ENCODE measurements at regions not wholly inside any gene's neighbourhood (a gene's known extent, or its start where the extent isn't known, plus 50 kb on each side); places are given as distances from the start of the nearest gene placed in this dataset.
A peak's percentile ranks its signal among the peaks of the same experiment; 100 is the strongest.

DNA sequence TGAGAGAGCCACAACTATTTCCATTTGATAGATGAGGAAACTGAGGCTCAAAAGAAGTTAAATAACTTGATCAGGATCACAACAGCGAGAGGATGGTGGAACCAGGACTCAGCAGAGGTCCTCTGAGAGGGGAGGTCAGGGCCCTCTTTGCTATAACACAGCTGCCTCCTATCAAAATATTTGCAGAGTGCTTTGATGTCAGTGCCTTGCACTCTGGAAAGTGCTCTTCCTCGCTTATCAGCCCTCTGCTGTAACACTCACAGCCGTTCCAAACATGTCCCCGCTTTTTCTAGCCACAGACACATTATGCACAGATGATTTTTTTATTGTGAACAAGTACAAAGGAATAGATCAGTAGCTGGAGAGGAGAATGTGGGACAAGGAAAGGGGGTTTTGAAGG lies 71.8 kb upstream of the ARHGAP29 start (continued):
- TF ChIP-seq, protein P1, sequence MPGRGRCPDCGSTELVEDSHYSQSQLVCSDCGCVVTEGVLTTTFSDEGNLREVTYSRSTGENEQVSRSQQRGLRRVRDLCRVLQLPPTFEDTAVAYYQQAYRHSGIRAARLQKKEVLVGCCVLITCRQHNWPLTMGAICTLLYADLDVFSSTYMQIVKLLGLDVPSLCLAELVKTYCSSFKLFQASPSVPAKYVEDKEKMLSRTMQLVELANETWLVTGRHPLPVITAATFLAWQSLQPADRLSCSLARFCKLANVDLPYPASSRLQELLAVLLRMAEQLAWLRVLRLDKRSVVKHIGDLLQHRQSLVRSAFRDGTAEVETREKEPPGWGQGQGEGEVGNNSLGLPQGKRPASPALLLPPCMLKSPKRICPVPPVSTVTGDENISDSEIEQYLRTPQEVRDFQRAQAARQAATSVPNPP (CRISPR knock-in tag; IDR thresholded peaks at IDR 0.05) = no peak
- TF ChIP-seq, protein P2, sequence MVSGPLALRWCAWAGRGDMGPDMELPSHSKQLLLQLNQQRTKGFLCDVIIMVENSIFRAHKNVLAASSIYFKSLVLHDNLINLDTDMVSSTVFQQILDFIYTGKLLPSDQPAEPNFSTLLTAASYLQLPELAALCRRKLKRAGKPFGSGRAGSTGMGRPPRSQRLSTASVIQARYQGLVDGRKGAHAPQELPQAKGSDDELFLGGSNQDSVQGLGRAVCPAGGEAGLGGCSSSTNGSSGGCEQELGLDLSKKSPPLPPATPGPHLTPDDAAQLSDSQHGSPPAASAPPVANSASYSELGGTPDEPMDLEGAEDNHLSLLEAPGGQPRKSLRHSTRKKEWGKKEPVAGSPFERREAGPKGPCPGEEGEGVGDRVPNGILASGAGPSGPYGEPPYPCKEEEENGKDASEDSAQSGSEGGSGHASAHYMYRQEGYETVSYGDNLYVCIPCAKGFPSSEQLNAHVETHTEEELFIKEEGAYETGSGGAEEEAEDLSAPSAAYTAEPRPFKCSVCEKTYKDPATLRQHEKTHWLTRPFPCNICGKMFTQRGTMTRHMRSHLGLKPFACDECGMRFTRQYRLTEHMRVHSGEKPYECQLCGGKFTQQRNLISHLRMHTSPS (CRISPR knock-in tag; IDR thresholded peaks at IDR 0.05; ENCODE audit: low read depth) = no peak
- TF ChIP-seq TOE1 (CRISPR knock-in tag; IDR thresholded peaks at IDR 0.05) = no peak
- TF ChIP-seq POLR2A (IDR thresholded peaks at IDR 0.05; ENCODE audit: insufficient read depth in 1 of 2, low read depth in 2 of 2, low read length in 2 of 2) = no peak
- TF ChIP-seq ASH2L (IDR thresholded peaks at IDR 0.05; ENCODE audit: insufficient read length, low read depth, low read length) = no peak
- no peak for TF ChIP-seq STAT5B (CRISPR knock-in tag; IDR thresholded peaks at IDR 0.05)
- no peak for TF ChIP-seq ZSCAN9 (CRISPR knock-in tag; IDR thresholded peaks at IDR 0.05; ENCODE audit: borderline replicate concordance)
- no peak for TF ChIP-seq NFE2L2 (IDR thresholded peaks at IDR 0.05; ENCODE audit: low read length)
- no peak for TF ChIP-seq KMT2A (CRISPR knock-in tag; IDR thresholded peaks at IDR 0.05)
- no peak for TF ChIP-seq ZNF768 (CRISPR knock-in tag; IDR thresholded peaks at IDR 0.05)
- TF ChIP-seq SATB2 (CRISPR knock-in tag; IDR thresholded peaks at IDR 0.05) = no peak
- TF ChIP-seq ZZZ3 (CRISPR knock-in tag; IDR thresholded peaks at IDR 0.05; ENCODE audit: borderline replicate concordance) = no peak
- peak; percentile 49; the same call in 1 of the 2 replicates for TF ChIP-seq SOX5 (CRISPR knock-in tag; IDR thresholded peaks at IDR 0.05; ENCODE audit: borderline replicate concordance)
- peak; percentile 68 for TF ChIP-seq FOXA3 (CRISPR knock-in tag; IDR thresholded peaks at IDR 0.05)
- no peak for TF ChIP-seq RARG (CRISPR knock-in tag; IDR thresholded peaks at IDR 0.05; ENCODE audit: low read depth)
- TF ChIP-seq, protein P3, sequence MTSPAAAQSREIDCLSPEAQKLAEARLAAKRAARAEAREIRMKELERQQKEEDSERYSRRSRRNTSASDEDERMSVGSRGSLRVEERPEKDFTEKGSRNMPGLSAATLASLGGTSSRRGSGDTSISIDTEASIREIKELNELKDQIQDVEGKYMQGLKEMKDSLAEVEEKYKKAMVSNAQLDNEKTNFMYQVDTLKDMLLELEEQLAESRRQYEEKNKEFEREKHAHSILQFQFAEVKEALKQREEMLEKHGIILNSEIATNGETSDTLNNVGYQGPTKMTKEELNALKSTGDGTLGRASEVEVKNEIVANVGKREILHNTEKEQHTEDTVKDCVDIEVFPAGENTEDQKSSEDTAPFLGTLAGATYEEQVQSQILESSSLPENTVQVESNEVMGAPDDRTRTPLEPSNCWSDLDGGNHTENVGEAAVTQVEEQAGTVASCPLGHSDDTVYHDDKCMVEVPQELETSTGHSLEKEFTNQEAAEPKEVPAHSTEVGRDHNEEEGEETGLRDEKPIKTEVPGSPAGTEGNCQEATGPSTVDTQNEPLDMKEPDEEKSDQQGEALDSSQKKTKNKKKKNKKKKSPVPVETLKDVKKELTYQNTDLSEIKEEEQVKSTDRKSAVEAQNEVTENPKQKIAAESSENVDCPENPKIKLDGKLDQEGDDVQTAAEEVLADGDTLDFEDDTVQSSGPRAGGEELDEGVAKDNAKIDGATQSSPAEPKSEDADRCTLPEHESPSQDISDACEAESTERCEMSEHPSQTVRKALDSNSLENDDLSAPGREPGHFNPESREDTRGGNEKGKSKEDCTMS (CRISPR knock-in tag; conservative IDR thresholded peaks at IDR 0.05) = no peak
- no peak for TF ChIP-seq ELF1 (CRISPR knock-in tag; IDR thresholded peaks at IDR 0.05)
- TF ChIP-seq TARDBP (CRISPR knock-in tag; IDR thresholded peaks at IDR 0.05) = 0 out of 2 replicates have a peak, but pooled peaks have one; percentile 3
- no peak for TF ChIP-seq ZNF841 (CRISPR knock-in tag; IDR thresholded peaks at IDR 0.05; ENCODE audit: borderline replicate concordance)
- TF ChIP-seq BORCS8-MEF2B (CRISPR knock-in tag; IDR thresholded peaks at IDR 0.05) = no peak
- TF ChIP-seq, protein P4, sequence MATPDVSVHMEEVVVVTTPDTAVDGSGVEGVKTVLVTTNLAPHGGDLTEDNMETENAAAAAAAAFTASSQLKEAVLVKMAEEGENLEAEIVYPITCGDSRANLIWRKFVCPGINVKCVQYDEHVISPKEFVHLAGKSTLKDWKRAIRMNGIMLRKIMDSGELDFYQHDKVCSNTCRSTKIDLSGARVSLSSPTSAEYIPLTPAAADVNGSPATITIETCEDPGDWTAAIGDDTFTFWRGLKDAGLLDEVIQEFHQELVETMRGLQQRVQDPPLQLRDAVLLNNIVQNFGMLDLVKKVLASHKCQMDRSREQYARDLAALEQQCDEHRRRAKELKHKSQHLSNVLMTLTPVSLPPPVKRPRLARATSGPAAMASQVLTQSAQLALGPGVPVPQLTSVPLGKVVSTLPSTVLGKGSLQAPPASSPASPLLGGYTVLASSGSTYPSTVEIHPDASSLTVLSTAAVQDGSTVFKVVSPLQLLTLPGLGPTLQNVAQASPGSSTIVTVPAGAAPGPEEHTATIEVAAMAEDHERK (CRISPR knock-in tag; IDR thresholded peaks at IDR 0.05; ENCODE audit: low read depth) = no peak
- TF ChIP-seq, protein P5, sequence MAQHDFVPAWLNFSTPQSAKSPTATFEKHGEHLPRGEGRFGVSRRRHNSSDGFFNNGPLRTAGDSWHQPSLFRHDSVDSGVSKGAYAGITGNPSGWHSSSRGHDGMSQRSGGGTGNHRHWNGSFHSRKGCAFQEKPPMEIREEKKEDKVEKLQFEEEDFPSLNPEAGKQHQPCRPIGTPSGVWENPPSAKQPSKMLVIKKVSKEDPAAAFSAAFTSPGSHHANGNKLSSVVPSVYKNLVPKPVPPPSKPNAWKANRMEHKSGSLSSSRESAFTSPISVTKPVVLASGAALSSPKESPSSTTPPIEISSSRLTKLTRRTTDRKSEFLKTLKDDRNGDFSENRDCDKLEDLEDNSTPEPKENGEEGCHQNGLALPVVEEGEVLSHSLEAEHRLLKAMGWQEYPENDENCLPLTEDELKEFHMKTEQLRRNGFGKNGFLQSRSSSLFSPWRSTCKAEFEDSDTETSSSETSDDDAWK (CRISPR knock-in tag; IDR thresholded peaks at IDR 0.05) = no peak
- TF ChIP-seq KMT2B (CRISPR knock-in tag; IDR thresholded peaks at IDR 0.05) = no peak
- no peak for TF ChIP-seq ZNF441 (CRISPR knock-in tag; IDR thresholded peaks at IDR 0.05; ENCODE audit: borderline replicate concordance)
- peak; percentile 54; the same call in 1 of the 2 replicates for TF ChIP-seq ZNF331 (CRISPR knock-in tag; IDR thresholded peaks at IDR 0.05)

Data from HepG2 (cell line).